ENCODE measurements at regions not wholly inside any gene's neighbourhood (a gene's known extent, or its start where the extent isn't known, plus 50 kb on each side); places are given as distances from the start of the nearest gene placed in this dataset.

- DNase-seq (ENCODE audit: low read depth): no peak
- no peak overlapping the region for H3K4me3 ChIP-seq (ENCODE audit: low read length)
- TF ChIP-seq CTCF (IDR thresholded peaks at IDR 0.05; ENCODE audit: insufficient read depth, low read depth, low read length, missing control alignments): no peak
These were observed 94.6 kb upstream of the FUNDC1 start for GRCh38 chrX:44637282-44637681.

GRCh38 chrX:44621078-44621477, 78.4 kb upstream of the FUNDC1 start:
- no peak for DNase-seq (ENCODE audit: low read depth)
- TF ChIP-seq CTCF (IDR thresholded peaks at IDR 0.05; ENCODE audit: insufficient read depth, low read depth, low read length, missing control alignments): no peak
- no peak overlapping the region for H3K4me3 ChIP-seq (ENCODE audit: low read length)

- no peak for DNase-seq (ENCODE audit: low read depth)
- no peak for TF ChIP-seq CTCF (IDR thresholded peaks at IDR 0.05; ENCODE audit: insufficient read depth, low read depth, low read length, missing control alignments)
- no peak overlapping the region for H3K4me3 ChIP-seq (ENCODE audit: low read length)
These were observed 76.4 kb upstream of the FUNDC1 start for GRCh38 chrX:44619039-44619438.

GRCh38 chrX:44596277-44596676, 53.6 kb upstream of the FUNDC1 start:
- no peak overlapping the region for H3K4me3 ChIP-seq (ENCODE audit: low read length)
- DNase-seq (ENCODE audit: low read depth): no peak
- no peak for TF ChIP-seq CTCF (IDR thresholded peaks at IDR 0.05; ENCODE audit: insufficient read depth, low read depth, low read length, missing control alignments)
